CD4-positive, alpha-beta memory T cell (primary cell): ENCODE measurements at regions not wholly inside any gene's neighbourhood (a gene's known extent, or its start where the extent isn't known, plus 50 kb on each side); places are given as distances from the start of the nearest gene placed in this dataset.

ENCODE experiments used
- CTCF ChIA-PET: fragments of 350-600 bp; sonication (Branson Sonifier 250); formaldehyde crosslinking; loops from one replicate; lab custom pipeline; 2021; ENCODE audit warnings: inconsistent platforms; ENCODE audit not compliant: partially characterized antibody; lab: Charles Lee
- POLR2A ChIA-PET: fragments of 350-600 bp; sonication (Branson Sonifier 250); formaldehyde crosslinking; loops from one replicate; lab custom pipeline; 2021; ENCODE audit not compliant: partially characterized antibody; lab: Charles Lee
- DNase-seq, 5 donors: peaks; one replicate each; pipeline versions ENCODE4 v3.0.0 to v3.0.0-alpha.2; 2020 to 2022; ENCODE audit warnings: mixed read lengths in 1 of 5
- H3K27ac ChIP-seq: one replicate; pipeline ENCODE4 v1.7.0; 2013; ENCODE audit warnings: low read depth, low read length
- H3K27me3 ChIP-seq: 2 replicates; pipeline ENCODE4 v1.7.0; 2013; ENCODE audit warnings: mild to moderate bottlenecking, low read length, moderate library complexity; ENCODE audit not compliant: insufficient read depth
- H3K36me3 ChIP-seq: 2 replicates; pipeline ENCODE4 v1.7.0; 2013; ENCODE audit warnings: mild to moderate bottlenecking, low read length, moderate library complexity; ENCODE audit not compliant: insufficient read depth
- H3K4me1 ChIP-seq: 2 replicates; pipeline ENCODE4 v1.7.0; 2013; ENCODE audit warnings: mild to moderate bottlenecking, low read length, moderate library complexity; ENCODE audit not compliant: insufficient read depth
- H3K4me3 ChIP-seq, 2 donors: one replicate each; pipeline ENCODE4 v1.7.0; 2013; ENCODE audit warnings: low read length in 2 of 2, mild to moderate bottlenecking in 1 of 2
- H3K9me3 ChIP-seq, 2 donors: one replicate each; pipeline ENCODE4 v1.7.0; 2013; ENCODE audit warnings: low read length in 2 of 2, control low read depth in 1 of 2; ENCODE audit not compliant: control insufficient read depth in 1 of 2
- H3K27ac Mint-ChIP-seq, 7 donors: one replicate each; pipeline ENCODE4 v1.8.0; 2020 to 2021; ENCODE audit warnings: mixed read lengths in 7 of 7, mild to moderate bottlenecking in 6 of 7, inconsistent platforms in 3 of 7, moderate library complexity in 3 of 7
- H3K27me3 Mint-ChIP-seq, 2 donors: one replicate each; pipeline ENCODE4 v1.8.0; 2020 to 2021; ENCODE audit warnings: mixed read lengths in 2 of 2
- H3K36me3 Mint-ChIP-seq, 2 donors: one replicate each; pipeline ENCODE4 v1.8.0; 2020 to 2021; ENCODE audit warnings: mixed read lengths in 2 of 2, inconsistent platforms in 1 of 2, mild to moderate bottlenecking in 1 of 2
- H3K4me1 Mint-ChIP-seq, 4 donors: one replicate each; pipeline ENCODE4 v1.8.0; 2020 to 2021; ENCODE audit warnings: mixed read lengths in 4 of 4, mild to moderate bottlenecking in 1 of 4
- H3K4me3 Mint-ChIP-seq, 8 donors: one replicate each; pipeline ENCODE4 v1.8.0; 2020 to 2021; ENCODE audit warnings: mixed read lengths in 8 of 8, mild to moderate bottlenecking in 7 of 8, moderate library complexity in 6 of 8, inconsistent platforms in 3 of 8
- H3K9me3 Mint-ChIP-seq, 8 donors: one replicate each; pipeline ENCODE4 v1.8.0; 2020 to 2021; ENCODE audit warnings: mixed read lengths in 8 of 8, mild to moderate bottlenecking in 5 of 8, inconsistent platforms in 3 of 8, moderate library complexity in 1 of 8
- intact Hi-C: fragments of 100-400 bp; cut with micrococcal nuclease; formaldehyde crosslinking; loops from one replicate; pipeline ENCODE4 v1.15.1; 2023

DNA sequence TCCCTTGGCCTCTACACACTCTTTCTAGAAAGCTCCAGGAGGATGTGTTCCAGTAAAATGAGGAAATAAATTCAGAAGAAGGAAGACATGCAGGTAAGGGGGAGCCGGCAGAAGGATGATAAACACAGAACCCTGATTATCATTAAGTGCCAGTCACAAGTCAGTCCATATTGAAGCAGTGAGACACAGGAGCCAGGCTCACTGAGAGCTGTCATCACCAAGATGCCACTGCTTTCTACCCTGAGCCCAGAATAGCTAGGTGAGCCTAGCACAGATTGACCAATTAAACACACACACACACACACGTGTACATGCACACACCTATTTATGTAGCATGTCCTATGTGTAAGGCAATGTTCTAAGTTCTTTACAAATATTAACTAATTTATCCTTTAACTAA lies 211.4 kb upstream of the IPO5 start:
- Mint-ChIP-seq H3K4me3 (no peak overlapping the region), H3K36me3 (no peaks in the 10 kb centered on the region), H3K9me3 (peaks cover 0 to 4% (median 0%) of the 10 kb centered on the region in 8 donors), H3K27me3 (peaks cover 0 to 3% of the 10 kb centered on the region in 2 donors), H3K27ac (no peak overlapping the region), H3K4me1 (no peaks in the 10 kb centered on the region)
- no peaks in the 10 kb centered on the region for H3K9me3 ChIP-seq
- no peak overlapping the region for H3K27ac ChIP-seq
- H3K36me3 ChIP-seq, result no peaks in the 10 kb centered on the region
- no peaks in the 10 kb centered on the region for H3K27me3 ChIP-seq
- intact Hi-C loops, result no loop called here
- DNase-seq, result peak in 1 of 5 donors; percentile 4
- no peaks in the 10 kb centered on the region for H3K4me1 ChIP-seq
- CTCF ChIA-PET, result no interaction called here
- no peak overlapping the region for H3K4me3 ChIP-seq
- POLR2A ChIA-PET, result no interaction called here

GRCh38 chr13:97743938-97744337 lies 209.5 kb upstream of the IPO5 start:
- Histone ChIP-seq H3K27me3 (no peaks in the 10 kb centered on the region), H3K36me3 (no peaks in the 10 kb centered on the region), H3K27ac (no peak overlapping the region), H3K9me3 (no peaks in the 10 kb centered on the region), H3K4me3 (no peak overlapping the region), H3K4me1 (no peaks in the 10 kb centered on the region)
- intact Hi-C loops, result no loop called here
- ChIA-PET POLR2A (no interaction called here), CTCF (no interaction called here)
- no peak overlapping the region for H3K4me3 Mint-ChIP-seq
- H3K27ac Mint-ChIP-seq, result no peak overlapping the region
- H3K27me3 Mint-ChIP-seq, result peaks cover 0 to 3% of the 10 kb centered on the region in 2 donors
- no peaks in the 10 kb centered on the region for H3K4me1 Mint-ChIP-seq
- H3K36me3 Mint-ChIP-seq, result no peaks in the 10 kb centered on the region
- peaks cover 0 to 4% (median under 1%) of the 10 kb centered on the region in 8 donors for H3K9me3 Mint-ChIP-seq
- no peak for DNase-seq

GRCh38 chr13:97746649-97747048 lies 206.8 kb upstream of the IPO5 start:
- intact Hi-C loops, result no loop called here
- no peaks in the 10 kb centered on the region for H3K36me3 Mint-ChIP-seq
- peaks cover 0 to 4% (median 1%) of the 10 kb centered on the region in 8 donors for H3K9me3 Mint-ChIP-seq
- H3K36me3 ChIP-seq, result no peaks in the 10 kb centered on the region
- H3K4me1 ChIP-seq, result no peaks in the 10 kb centered on the region
- H3K27me3 ChIP-seq, result no peaks in the 10 kb centered on the region
- no peak overlapping the region for H3K4me3 ChIP-seq
- no peaks in the 10 kb centered on the region for H3K4me1 Mint-ChIP-seq
- no peak overlapping the region for H3K4me3 Mint-ChIP-seq
- DNase-seq, result no peak
- CTCF ChIA-PET, result no interaction called here
- H3K9me3 ChIP-seq, result no peaks in the 10 kb centered on the region
- no peak overlapping the region for H3K27ac Mint-ChIP-seq
- H3K27ac ChIP-seq, result no peak overlapping the region
- POLR2A ChIA-PET, result no interaction called here
- peaks cover 0 to 1% of the 10 kb centered on the region in 2 donors for H3K27me3 Mint-ChIP-seq

GRCh38 chr13:97749174-97749573 lies 204.3 kb upstream of the IPO5 start:
- H3K9me3 ChIP-seq, result no peaks in the 10 kb centered on the region
- H3K36me3 Mint-ChIP-seq, result no peaks in the 10 kb centered on the region
- H3K27ac ChIP-seq, result no peak overlapping the region
- no peak for DNase-seq
- H3K9me3 Mint-ChIP-seq, result peaks cover 0 to 5% (median 1%) of the 10 kb centered on the region in 8 donors
- no peak overlapping the region for H3K4me3 Mint-ChIP-seq
- H3K27me3 Mint-ChIP-seq, result peaks cover 0 to 1% of the 10 kb centered on the region in 2 donors
- no peaks in the 10 kb centered on the region for H3K4me1 Mint-ChIP-seq
- no peak overlapping the region for H3K4me3 ChIP-seq
- ChIA-PET POLR2A (no interaction called here), CTCF (no interaction called here)
- H3K4me1 ChIP-seq, result no peaks in the 10 kb centered on the region
- H3K36me3 ChIP-seq, result no peaks in the 10 kb centered on the region
- H3K27me3 ChIP-seq, result no peaks in the 10 kb centered on the region
- intact Hi-C loops, result no loop called here
- H3K27ac Mint-ChIP-seq, result no peak overlapping the region

- no peaks in the 10 kb centered on the region for H3K27me3 ChIP-seq
- H3K27me3 Mint-ChIP-seq, result no peaks in the 10 kb centered on the region
- no peaks in the 10 kb centered on the region for H3K36me3 Mint-ChIP-seq
- peaks cover 0 to 5% (median 1%) of the 10 kb centered on the region in 8 donors for H3K9me3 Mint-ChIP-seq
- H3K27ac Mint-ChIP-seq, result no peak overlapping the region
- no peaks in the 10 kb centered on the region for H3K4me1 Mint-ChIP-seq
- no peaks in the 10 kb centered on the region for H3K9me3 ChIP-seq
- no peak overlapping the region for H3K4me3 ChIP-seq
- ChIA-PET POLR2A (no interaction called here), CTCF (no interaction called here)
- no peak for DNase-seq
- no peak overlapping the region for H3K4me3 Mint-ChIP-seq
- no peak overlapping the region for H3K27ac ChIP-seq
- H3K4me1 ChIP-seq, result no peaks in the 10 kb centered on the region
- H3K36me3 ChIP-seq, result no peaks in the 10 kb centered on the region
- intact Hi-C loops, result no loop called here
Measured at GRCh38 chr13:97751477-97751876, 202.0 kb upstream of the IPO5 start.

- Histone ChIP-seq H3K4me3 (no peak overlapping the region), H3K36me3 (no peaks in the 10 kb centered on the region), H3K27me3 (no peaks in the 10 kb centered on the region), H3K4me1 (no peaks in the 10 kb centered on the region), H3K9me3 (no peaks in the 10 kb centered on the region), H3K27ac (no peak overlapping the region)
- H3K27ac Mint-ChIP-seq, result no peak overlapping the region
- intact Hi-C loops, result no loop called here
- ChIA-PET POLR2A (no interaction called here), CTCF (no interaction called here)
- no peak overlapping the region for H3K4me3 Mint-ChIP-seq
- H3K4me1 Mint-ChIP-seq, result no peaks in the 10 kb centered on the region
- no peaks in the 10 kb centered on the region for H3K27me3 Mint-ChIP-seq
- no peaks in the 10 kb centered on the region for H3K36me3 Mint-ChIP-seq
- DNase-seq, result no peak
- H3K9me3 Mint-ChIP-seq, result peaks cover 0 to 5% (median under 1%) of the 10 kb centered on the region in 8 donors
Measured at GRCh38 chr13:97752961-97753668, 200.4 kb upstream of the IPO5 start.

DNA sequence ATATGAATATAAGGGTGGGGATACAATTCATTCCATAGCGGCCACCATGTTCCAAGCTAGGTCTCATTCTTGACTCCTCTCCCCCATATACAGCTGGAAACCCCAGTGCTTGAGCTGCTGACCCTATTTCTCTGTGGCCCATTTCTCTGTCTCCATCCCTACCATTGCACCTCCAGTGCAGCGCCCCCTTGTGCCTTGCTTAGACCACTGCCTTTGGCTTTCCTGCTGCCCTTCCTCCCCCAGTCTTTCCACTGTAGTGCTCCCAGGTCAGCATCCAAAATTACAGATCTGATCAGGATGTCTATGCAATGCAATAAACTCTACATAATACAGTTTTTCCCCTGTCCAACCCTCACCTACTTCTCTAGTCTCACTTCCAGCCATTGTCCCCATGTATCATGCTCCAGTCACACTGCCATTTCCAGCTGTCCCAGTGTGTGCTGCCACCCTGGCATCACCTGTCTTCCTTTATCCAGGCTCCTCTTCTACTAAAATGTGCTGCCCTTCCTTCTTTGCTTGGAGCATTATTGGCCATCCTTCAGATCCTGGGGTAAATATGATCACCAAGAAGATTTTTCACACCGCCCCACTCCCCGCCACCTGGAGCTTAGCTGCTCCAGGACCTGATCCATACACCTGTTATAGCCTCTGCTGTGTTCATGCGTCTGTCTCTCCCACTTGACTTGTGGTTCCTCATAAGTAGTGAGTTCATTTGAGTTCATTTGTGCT lies 199.4 kb upstream of the IPO5 start:
- Mint-ChIP-seq H3K9me3 (peaks cover 0 to 4% (median 0%) of the 10 kb centered on the region in 8 donors), H3K27ac (no peak overlapping the region), H3K27me3 (peaks cover 0 to 2% of the 10 kb centered on the region in 2 donors), H3K36me3 (no peaks in the 10 kb centered on the region), H3K4me3 (no peak overlapping the region), H3K4me1 (no peaks in the 10 kb centered on the region)
- Histone ChIP-seq H3K4me1 (no peaks in the 10 kb centered on the region), H3K9me3 (no peaks in the 10 kb centered on the region), H3K27me3 (no peaks in the 10 kb centered on the region), H3K4me3 (no peak overlapping the region), H3K36me3 (no peaks in the 10 kb centered on the region), H3K27ac (no peak overlapping the region)
- ChIA-PET POLR2A (no interaction called here), CTCF (no interaction called here)
- no peak for DNase-seq
- intact Hi-C loops, result no loop called here
